A673 (cell line): ENCODE measurements at regions not wholly inside any gene's neighbourhood (a gene's known extent, or its start where the extent isn't known, plus 50 kb on each side); places are given as distances from the start of the nearest gene placed in this dataset.

Experiments used
- EZH2 ChIP-seq: fragments of 200-600 bp; sonication (generic); IDR thresholded peaks from 2 replicates; pipeline ENCODE4 v1.6.1; 2017; ENCODE audit warnings: borderline replicate concordance, low read depth, mild to moderate bottlenecking, mixed read lengths, antibody characterized with exemption, low read length; ENCODE audit not compliant: poor library complexity, severe bottlenecking
- TF ChIP-seq, protein P1 (sequence below): fragments of 300-800, 200-600 bp; sonication (generic); conservative IDR thresholded peaks from 2 replicates; pipeline ENCODE4 v1.5.1; 2017; ENCODE audit warnings: low read depth, mild to moderate bottlenecking, antibody characterized with exemption, low read length, moderate library complexity, mixed read lengths

DNA sequence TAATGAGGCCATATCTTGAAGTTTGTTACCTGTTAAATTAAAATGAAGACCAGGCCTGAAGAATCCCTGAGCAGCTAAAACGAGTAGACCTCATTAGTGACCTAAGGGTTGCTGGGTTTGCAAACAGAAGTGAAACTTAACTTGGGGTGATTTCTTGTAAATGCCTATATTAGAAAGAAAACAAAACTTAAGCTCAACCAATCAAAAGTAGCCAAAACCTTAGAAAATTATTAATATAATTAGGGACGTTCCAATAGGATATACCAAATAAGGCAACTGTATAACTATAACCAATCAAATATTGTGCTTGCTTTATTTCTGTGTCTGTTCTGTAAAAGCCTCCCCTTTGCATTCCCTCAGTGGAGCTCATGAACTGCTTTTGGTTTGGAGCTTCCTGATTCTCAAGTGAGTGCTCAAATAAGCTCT is 137.9 kb upstream of the VRK2 start:
- TF ChIP-seq, protein P1, sequence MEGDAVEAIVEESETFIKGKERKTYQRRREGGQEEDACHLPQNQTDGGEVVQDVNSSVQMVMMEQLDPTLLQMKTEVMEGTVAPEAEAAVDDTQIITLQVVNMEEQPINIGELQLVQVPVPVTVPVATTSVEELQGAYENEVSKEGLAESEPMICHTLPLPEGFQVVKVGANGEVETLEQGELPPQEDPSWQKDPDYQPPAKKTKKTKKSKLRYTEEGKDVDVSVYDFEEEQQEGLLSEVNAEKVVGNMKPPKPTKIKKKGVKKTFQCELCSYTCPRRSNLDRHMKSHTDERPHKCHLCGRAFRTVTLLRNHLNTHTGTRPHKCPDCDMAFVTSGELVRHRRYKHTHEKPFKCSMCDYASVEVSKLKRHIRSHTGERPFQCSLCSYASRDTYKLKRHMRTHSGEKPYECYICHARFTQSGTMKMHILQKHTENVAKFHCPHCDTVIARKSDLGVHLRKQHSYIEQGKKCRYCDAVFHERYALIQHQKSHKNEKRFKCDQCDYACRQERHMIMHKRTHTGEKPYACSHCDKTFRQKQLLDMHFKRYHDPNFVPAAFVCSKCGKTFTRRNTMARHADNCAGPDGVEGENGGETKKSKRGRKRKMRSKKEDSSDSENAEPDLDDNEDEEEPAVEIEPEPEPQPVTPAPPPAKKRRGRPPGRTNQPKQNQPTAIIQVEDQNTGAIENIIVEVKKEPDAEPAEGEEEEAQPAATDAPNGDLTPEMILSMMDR = no peak
- TF ChIP-seq EZH2 = no peak
